ENCODE measurements at regions not wholly inside any gene's neighbourhood (a gene's known extent, or its start where the extent isn't known, plus 50 kb on each side); places are given as distances from the start of the nearest gene placed in this dataset.
A peak's percentile ranks its signal among the peaks of the same experiment; 100 is the strongest.
"Not testable (repeated sequence)": the region's sequence is repeated elsewhere in the genome, so short reads cannot be mapped to it uniquely, and the experiment has no call there.

GRCh38 chr6:100322886-100323285, 141.8 kb downstream of the SIM1 start:
- DNase-seq (ENCODE audit: low read depth, low spot score), result no peak

GRCh38 chr6:100320686-100321085, 144.0 kb downstream of the SIM1 start:
- no peak for DNase-seq (ENCODE audit: low read depth, low spot score)

- DNase-seq (ENCODE audit: low read depth, low spot score), result no peak
These were observed 147.7 kb downstream of the SIM1 start for GRCh38 chr6:100317031-100317430.

- DNase-seq (ENCODE audit: low read depth, low spot score), result no peak
These were observed 150.5 kb downstream of the SIM1 start for GRCh38 chr6:100314186-100314585.

GRCh38 chr6:100311707-100312251, 152.9 kb downstream of the SIM1 start:
- DNase-seq (ENCODE audit: low read depth, low spot score), result no peak

GRCh38 chr6:100309174-100309573, 155.5 kb downstream of the SIM1 start:
- DNase-seq (ENCODE audit: low read depth, low spot score), result no peak

GRCh38 chr6:100307561-100307960, 157.2 kb downstream of the SIM1 start:
- DNase-seq (ENCODE audit: low read depth, low spot score), result no peak

- DNase-seq (ENCODE audit: low read depth, low spot score), result no peak
These were observed 159.4 kb downstream of the SIM1 start for GRCh38 chr6:100305209-100305869.

GRCh38 chr6:100304575-100304974, 160.1 kb downstream of the SIM1 start:
- no peak for DNase-seq (ENCODE audit: low read depth, low spot score)

- no peak for DNase-seq (ENCODE audit: low read depth, low spot score)
These were observed 163.0 kb downstream of the SIM1 start for GRCh38 chr6:100301731-100302130.

- no peak for DNase-seq (ENCODE audit: low read depth, low spot score)
These were observed 164.4 kb downstream of the SIM1 start for GRCh38 chr6:100300221-100300736.

- no peak for DNase-seq (ENCODE audit: low read depth, low spot score)
These were observed 167.7 kb downstream of the SIM1 start for GRCh38 chr6:100296810-100297544.

GRCh38 chr6:100295172-100295571, 169.5 kb downstream of the SIM1 start:
- DNase-seq (ENCODE audit: low read depth, low spot score), result not testable (repeated sequence)

- DNase-seq (ENCODE audit: low read depth, low spot score), result no peak
These were observed 175.4 kb downstream of the SIM1 start for GRCh38 chr6:100289285-100289684.

- DNase-seq (ENCODE audit: low read depth, low spot score), result no peak
These were observed 176.4 kb downstream of the SIM1 start for GRCh38 chr6:100288311-100288710.

- DNase-seq (ENCODE audit: low read depth, low spot score), result no peak
These were observed 181.4 kb downstream of the SIM1 start for GRCh38 chr6:100283285-100283684.

GRCh38 chr6:100281471-100281901, 183.2 kb downstream of the SIM1 start:
- peak; percentile 45 for DNase-seq (ENCODE audit: low read depth, low spot score)

- DNase-seq (ENCODE audit: low read depth, low spot score), result no peak
These were observed 188.2 kb downstream of the SIM1 start for GRCh38 chr6:100276311-100277057.

GRCh38 chr6:100274147-100274546, 190.6 kb downstream of the SIM1 start:
- DNase-seq (ENCODE audit: low read depth, low spot score), result no peak

GRCh38 chr6:100271625-100272024, 193.1 kb downstream of the SIM1 start:
- no peak for DNase-seq (ENCODE audit: low read depth, low spot score)

- no peak for DNase-seq (ENCODE audit: low read depth, low spot score)
These were observed 193.5 kb downstream of the SIM1 start for GRCh38 chr6:100271202-100271601.

- DNase-seq (ENCODE audit: low read depth, low spot score), result no peak
These were observed 195.5 kb downstream of the SIM1 start for GRCh38 chr6:100269189-100269588.

Data from iPS DF 19.7 (cell line).